ENCODE measurements at regions not wholly inside any gene's neighbourhood (a gene's known extent, or its start where the extent isn't known, plus 50 kb on each side); places are given as distances from the start of the nearest gene placed in this dataset.

DNA sequence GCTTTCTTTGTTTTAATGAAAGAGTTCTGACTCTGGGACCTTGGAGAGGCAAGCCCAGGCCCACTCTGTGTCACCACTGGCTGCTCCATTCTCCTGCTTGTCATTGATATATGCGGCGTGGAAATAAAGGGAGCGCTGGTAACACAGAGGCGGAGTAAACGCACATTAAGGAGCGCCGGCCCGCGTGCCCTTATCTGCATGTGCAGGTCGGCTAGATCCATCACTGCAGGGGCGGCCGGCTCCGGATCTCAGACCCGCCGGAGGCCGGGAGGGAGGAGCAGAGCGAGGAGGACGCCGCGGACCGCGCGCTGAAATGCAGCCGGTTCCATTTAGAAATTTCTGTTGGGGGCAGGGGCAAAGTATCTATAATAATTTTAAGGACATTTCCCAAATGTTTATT is 70.8 kb downstream of the MRPL36 start:
- no peak for TF ChIP-seq ZC3H10 (CRISPR knock-in tag; IDR thresholded peaks at IDR 0.05)
- TF ChIP-seq OSR1 (CRISPR knock-in tag; IDR thresholded peaks at IDR 0.05), result no peak
- TF ChIP-seq ARNTL (CRISPR knock-in tag; IDR thresholded peaks at IDR 0.05; ENCODE audit: borderline replicate concordance, low read depth), result no peak
- no peak for TF ChIP-seq ZNF565 (CRISPR knock-in tag; conservative IDR thresholded peaks at IDR 0.05; ENCODE audit: low read depth)
- no peak for TF ChIP-seq PPARA (CRISPR knock-in tag; IDR thresholded peaks at IDR 0.05; ENCODE audit: borderline replicate concordance)
- no peak for TF ChIP-seq ISL1 (CRISPR knock-in tag; IDR thresholded peaks at IDR 0.05)
- TF ChIP-seq BACH2 (CRISPR knock-in tag; IDR thresholded peaks at IDR 0.05; ENCODE audit: borderline replicate concordance), result no peak
- no peak for TF ChIP-seq ESRRG (CRISPR knock-in tag; IDR thresholded peaks at IDR 0.05)
- TF ChIP-seq ZNF70 (CRISPR knock-in tag; IDR thresholded peaks at IDR 0.05), result no peak
- no peak for TF ChIP-seq RARB (CRISPR knock-in tag; IDR thresholded peaks at IDR 0.05)
- TF ChIP-seq ZNF8 (CRISPR knock-in tag; IDR thresholded peaks at IDR 0.05), result no peak
- no peak for TF ChIP-seq CSDC2 (CRISPR knock-in tag; IDR thresholded peaks at IDR 0.05)
- no peak for TF ChIP-seq ZFP30 (CRISPR knock-in tag; IDR thresholded peaks at IDR 0.05)
- TF ChIP-seq, protein P1, sequence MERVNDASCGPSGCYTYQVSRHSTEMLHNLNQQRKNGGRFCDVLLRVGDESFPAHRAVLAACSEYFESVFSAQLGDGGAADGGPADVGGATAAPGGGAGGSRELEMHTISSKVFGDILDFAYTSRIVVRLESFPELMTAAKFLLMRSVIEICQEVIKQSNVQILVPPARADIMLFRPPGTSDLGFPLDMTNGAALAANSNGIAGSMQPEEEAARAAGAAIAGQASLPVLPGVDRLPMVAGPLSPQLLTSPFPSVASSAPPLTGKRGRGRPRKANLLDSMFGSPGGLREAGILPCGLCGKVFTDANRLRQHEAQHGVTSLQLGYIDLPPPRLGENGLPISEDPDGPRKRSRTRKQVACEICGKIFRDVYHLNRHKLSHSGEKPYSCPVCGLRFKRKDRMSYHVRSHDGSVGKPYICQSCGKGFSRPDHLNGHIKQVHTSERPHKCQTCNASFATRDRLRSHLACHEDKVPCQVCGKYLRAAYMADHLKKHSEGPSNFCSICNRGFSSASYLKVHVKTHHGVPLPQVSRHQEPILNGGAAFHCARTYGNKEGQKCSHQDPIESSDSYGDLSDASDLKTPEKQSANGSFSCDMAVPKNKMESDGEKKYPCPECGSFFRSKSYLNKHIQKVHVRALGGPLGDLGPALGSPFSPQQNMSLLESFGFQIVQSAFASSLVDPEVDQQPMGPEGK (CRISPR knock-in tag; IDR thresholded peaks at IDR 0.05; ENCODE audit: borderline replicate concordance), result no peak
- TF ChIP-seq, protein P2, sequence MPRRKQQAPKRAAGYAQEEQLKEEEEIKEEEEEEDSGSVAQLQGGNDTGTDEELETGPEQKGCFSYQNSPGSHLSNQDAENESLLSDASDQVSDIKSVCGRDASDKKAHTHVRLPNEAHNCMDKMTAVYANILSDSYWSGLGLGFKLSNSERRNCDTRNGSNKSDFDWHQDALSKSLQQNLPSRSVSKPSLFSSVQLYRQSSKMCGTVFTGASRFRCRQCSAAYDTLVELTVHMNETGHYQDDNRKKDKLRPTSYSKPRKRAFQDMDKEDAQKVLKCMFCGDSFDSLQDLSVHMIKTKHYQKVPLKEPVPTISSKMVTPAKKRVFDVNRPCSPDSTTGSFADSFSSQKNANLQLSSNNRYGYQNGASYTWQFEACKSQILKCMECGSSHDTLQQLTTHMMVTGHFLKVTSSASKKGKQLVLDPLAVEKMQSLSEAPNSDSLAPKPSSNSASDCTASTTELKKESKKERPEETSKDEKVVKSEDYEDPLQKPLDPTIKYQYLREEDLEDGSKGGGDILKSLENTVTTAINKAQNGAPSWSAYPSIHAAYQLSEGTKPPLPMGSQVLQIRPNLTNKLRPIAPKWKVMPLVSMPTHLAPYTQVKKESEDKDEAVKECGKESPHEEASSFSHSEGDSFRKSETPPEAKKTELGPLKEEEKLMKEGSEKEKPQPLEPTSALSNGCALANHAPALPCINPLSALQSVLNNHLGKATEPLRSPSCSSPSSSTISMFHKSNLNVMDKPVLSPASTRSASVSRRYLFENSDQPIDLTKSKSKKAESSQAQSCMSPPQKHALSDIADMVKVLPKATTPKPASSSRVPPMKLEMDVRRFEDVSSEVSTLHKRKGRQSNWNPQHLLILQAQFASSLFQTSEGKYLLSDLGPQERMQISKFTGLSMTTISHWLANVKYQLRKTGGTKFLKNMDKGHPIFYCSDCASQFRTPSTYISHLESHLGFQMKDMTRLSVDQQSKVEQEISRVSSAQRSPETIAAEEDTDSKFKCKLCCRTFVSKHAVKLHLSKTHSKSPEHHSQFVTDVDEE (CRISPR knock-in tag; IDR thresholded peaks at IDR 0.05), result no peak
- ATAC-seq, result no peak

DNA sequence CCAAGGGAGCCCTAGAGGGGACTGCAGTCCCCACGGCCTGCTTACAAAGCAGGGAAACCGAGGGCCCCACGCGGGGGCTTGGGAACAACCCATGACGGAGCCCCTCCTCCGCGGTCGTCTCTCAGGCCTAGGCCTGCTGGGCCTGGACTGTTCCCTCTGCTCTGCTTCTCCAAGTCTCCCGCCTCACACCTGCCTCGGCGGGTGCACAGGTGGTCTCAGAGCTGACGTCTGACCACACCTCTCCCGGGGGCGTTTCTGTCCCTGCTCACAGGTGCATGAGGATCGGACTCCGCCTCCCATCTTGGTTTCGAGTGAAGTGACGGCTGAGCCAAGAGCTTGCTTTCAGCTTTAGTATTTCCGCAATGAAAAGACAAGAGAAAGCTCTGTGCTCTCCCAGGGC is 72.1 kb downstream of the MRPL36 start:
- no peak for TF ChIP-seq GLIS3 (CRISPR knock-in tag; IDR thresholded peaks at IDR 0.05)
- no peak for TF ChIP-seq ESRRG (CRISPR knock-in tag; IDR thresholded peaks at IDR 0.05)
- TF ChIP-seq CSDC2 (CRISPR knock-in tag; IDR thresholded peaks at IDR 0.05), result no peak
- no peak for TF ChIP-seq ZFP30 (CRISPR knock-in tag; IDR thresholded peaks at IDR 0.05)
- TF ChIP-seq, protein P3, sequence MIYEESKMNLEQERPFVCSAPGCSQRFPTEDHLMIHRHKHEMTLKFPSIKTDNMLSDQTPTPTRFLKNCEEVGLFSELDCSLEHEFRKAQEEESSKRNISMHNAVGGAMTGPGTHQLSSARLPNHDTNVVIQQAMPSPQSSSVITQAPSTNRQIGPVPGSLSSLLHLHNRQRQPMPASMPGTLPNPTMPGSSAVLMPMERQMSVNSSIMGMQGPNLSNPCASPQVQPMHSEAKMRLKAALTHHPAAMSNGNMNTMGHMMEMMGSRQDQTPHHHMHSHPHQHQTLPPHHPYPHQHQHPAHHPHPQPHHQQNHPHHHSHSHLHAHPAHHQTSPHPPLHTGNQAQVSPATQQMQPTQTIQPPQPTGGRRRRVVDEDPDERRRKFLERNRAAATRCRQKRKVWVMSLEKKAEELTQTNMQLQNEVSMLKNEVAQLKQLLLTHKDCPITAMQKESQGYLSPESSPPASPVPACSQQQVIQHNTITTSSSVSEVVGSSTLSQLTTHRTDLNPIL (CRISPR knock-in tag; IDR thresholded peaks at IDR 0.05; ENCODE audit: low read depth), result no peak
- TF ChIP-seq PPARA (CRISPR knock-in tag; IDR thresholded peaks at IDR 0.05; ENCODE audit: borderline replicate concordance), result no peak
- TF ChIP-seq, protein P4, sequence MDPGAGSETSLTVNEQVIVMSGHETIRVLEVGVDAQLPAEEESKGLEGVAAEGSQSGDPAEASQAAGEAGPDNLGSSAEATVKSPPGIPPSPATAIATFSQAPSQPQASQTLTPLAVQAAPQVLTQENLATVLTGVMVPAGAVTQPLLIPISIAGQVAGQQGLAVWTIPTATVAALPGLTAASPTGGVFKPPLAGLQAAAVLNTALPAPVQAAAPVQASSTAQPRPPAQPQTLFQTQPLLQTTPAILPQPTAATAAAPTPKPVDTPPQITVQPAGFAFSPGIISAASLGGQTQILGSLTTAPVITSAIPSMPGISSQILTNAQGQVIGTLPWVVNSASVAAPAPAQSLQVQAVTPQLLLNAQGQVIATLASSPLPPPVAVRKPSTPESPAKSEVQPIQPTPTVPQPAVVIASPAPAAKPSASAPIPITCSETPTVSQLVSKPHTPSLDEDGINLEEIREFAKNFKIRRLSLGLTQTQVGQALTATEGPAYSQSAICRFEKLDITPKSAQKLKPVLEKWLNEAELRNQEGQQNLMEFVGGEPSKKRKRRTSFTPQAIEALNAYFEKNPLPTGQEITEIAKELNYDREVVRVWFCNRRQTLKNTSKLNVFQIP (CRISPR knock-in tag; IDR thresholded peaks at IDR 0.05; ENCODE audit: borderline replicate concordance, low read depth), result no peak
- no peak for TF ChIP-seq SNAI2 (CRISPR knock-in tag; IDR thresholded peaks at IDR 0.05)
- no peak for TF ChIP-seq TCF4 (CRISPR knock-in tag; IDR thresholded peaks at IDR 0.05; ENCODE audit: borderline replicate concordance)
- TF ChIP-seq, protein P1 (CRISPR knock-in tag; IDR thresholded peaks at IDR 0.05; ENCODE audit: borderline replicate concordance), result no peak
- no peak for TF ChIP-seq OSR1 (CRISPR knock-in tag; IDR thresholded peaks at IDR 0.05)
- no peak for TF ChIP-seq ZNF565 (CRISPR knock-in tag; conservative IDR thresholded peaks at IDR 0.05; ENCODE audit: low read depth)
- no peak for TF ChIP-seq ZNF8 (CRISPR knock-in tag; IDR thresholded peaks at IDR 0.05)
- no peak for TF ChIP-seq BACH2 (CRISPR knock-in tag; IDR thresholded peaks at IDR 0.05; ENCODE audit: borderline replicate concordance)
- TF ChIP-seq TOX (CRISPR knock-in tag; IDR thresholded peaks at IDR 0.05; ENCODE audit: borderline replicate concordance), result no peak
- no peak for TF ChIP-seq ZNF70 (CRISPR knock-in tag; IDR thresholded peaks at IDR 0.05)
- no peak for TF ChIP-seq RARB (CRISPR knock-in tag; IDR thresholded peaks at IDR 0.05)

More for the DNA sequence above, 72.1 kb downstream of the MRPL36 start:
- ATAC-seq, result no peak
